Duodenal mucosa (tissue), 2 donors: ENCODE measurements at regions not wholly inside any gene's neighbourhood (a gene's known extent, or its start where the extent isn't known, plus 50 kb on each side); places are given as distances from the start of the nearest gene placed in this dataset.

Experiments
- H3K27ac ChIP-seq: one replicate; pipeline ENCODE4 v1.7.0; 2013; ENCODE audit warnings: low read depth, low read length
- H3K27me3 ChIP-seq, 2 donors: one replicate each; pipeline ENCODE4 v1.7.0; 2013; ENCODE audit warnings: low read length in 2 of 2, control low read depth in 1 of 2; ENCODE audit not compliant: insufficient read depth in 2 of 2, control insufficient read depth in 1 of 2
- H3K36me3 ChIP-seq, 2 donors: one replicate each; pipeline ENCODE4 v1.7.0; 2013; ENCODE audit warnings: low read length in 2 of 2, control low read depth in 1 of 2; ENCODE audit not compliant: insufficient read depth in 2 of 2, control insufficient read depth in 1 of 2
- H3K4me1 ChIP-seq, 2 donors: one replicate each; pipeline ENCODE4 v1.7.0; 2013; ENCODE audit warnings: low read length in 2 of 2, control low read depth in 1 of 2; ENCODE audit not compliant: insufficient read depth in 2 of 2, control insufficient read depth in 1 of 2
- H3K4me3 ChIP-seq, 2 donors: one replicate each; pipeline ENCODE4 v1.7.0; 2013; ENCODE audit warnings: low read length in 2 of 2, low read depth in 1 of 2
- H3K9ac ChIP-seq, 2 donors: one replicate each; pipeline ENCODE4 v1.7.0; 2013; ENCODE audit warnings: low read length in 2 of 2, low read depth in 1 of 2
- H3K9me3 ChIP-seq, 2 donors: one replicate each; pipeline ENCODE4 v1.7.0; 2013; ENCODE audit warnings: low read length in 2 of 2, control low read depth in 1 of 2; ENCODE audit not compliant: control insufficient read depth in 1 of 2

GRCh38 chr5:2124434-2125170 is 241.9 kb upstream of the IRX4 start:
- Histone ChIP-seq H3K4me1 (no peaks in the 10 kb centered on the region), H3K4me3 (no peak overlapping the region), H3K36me3 (no peaks in the 10 kb centered on the region), H3K9ac (no peak overlapping the region), H3K27me3 (peaks cover 0 to 2% of the 10 kb centered on the region in 2 donors), H3K9me3 (no peaks in the 10 kb centered on the region), H3K27ac (no peak overlapping the region)

- H3K4me3 ChIP-seq = no peak overlapping the region
- H3K4me1 ChIP-seq = no peaks in the 10 kb centered on the region
- no peaks in the 10 kb centered on the region for H3K27me3 ChIP-seq
- no peak overlapping the region for H3K27ac ChIP-seq
- no peaks in the 10 kb centered on the region for H3K36me3 ChIP-seq
- no peak overlapping the region for H3K9ac ChIP-seq
- no peaks in the 10 kb centered on the region for H3K9me3 ChIP-seq
Observed at GRCh38 chr5:2123874-2124273, 241.1 kb upstream of the IRX4 start.

GRCh38 chr5:2120361-2120760 is 237.6 kb upstream of the IRX4 start:
- Histone ChIP-seq H3K9ac (no peak overlapping the region), H3K27me3 (no peaks in the 10 kb centered on the region), H3K9me3 (no peaks in the 10 kb centered on the region), H3K4me1 (no peaks in the 10 kb centered on the region), H3K36me3 (no peaks in the 10 kb centered on the region), H3K27ac (no peak overlapping the region), H3K4me3 (no peak overlapping the region)

- no peaks in the 10 kb centered on the region for H3K4me1 ChIP-seq
- no peaks in the 10 kb centered on the region for H3K27me3 ChIP-seq
- H3K9ac ChIP-seq = no peak overlapping the region
- no peaks in the 10 kb centered on the region for H3K9me3 ChIP-seq
- no peaks in the 10 kb centered on the region for H3K36me3 ChIP-seq
- H3K4me3 ChIP-seq = no peak overlapping the region
- no peak overlapping the region for H3K27ac ChIP-seq
Observed at GRCh38 chr5:2119573-2119972, 236.8 kb upstream of the IRX4 start.

GRCh38 chr5:2113348-2114131 is 230.8 kb upstream of the IRX4 start:
- Histone ChIP-seq H3K9me3 (no peaks in the 10 kb centered on the region), H3K4me1 (no peaks in the 10 kb centered on the region), H3K27ac (no peak overlapping the region), H3K4me3 (no peak overlapping the region), H3K9ac (no peak overlapping the region), H3K36me3 (no peaks in the 10 kb centered on the region), H3K27me3 (peaks cover 0 to 5% of the 10 kb centered on the region in 2 donors)

- Histone ChIP-seq H3K4me3 (no peak overlapping the region), H3K4me1 (no peaks in the 10 kb centered on the region), H3K36me3 (no peaks in the 10 kb centered on the region), H3K9ac (no peak overlapping the region), H3K9me3 (no peaks in the 10 kb centered on the region), H3K27me3 (peaks cover 0 to 5% of the 10 kb centered on the region in 2 donors), H3K27ac (no peak overlapping the region)
Observed at GRCh38 chr5:2112173-2113025, 229.7 kb upstream of the IRX4 start.

GRCh38 chr5:2111569-2112105 is 228.9 kb upstream of the IRX4 start:
- Histone ChIP-seq H3K27me3 (peaks cover 0 to 5% of the 10 kb centered on the region in 2 donors), H3K9ac (no peak overlapping the region), H3K9me3 (no peaks in the 10 kb centered on the region), H3K36me3 (no peaks in the 10 kb centered on the region), H3K4me1 (no peaks in the 10 kb centered on the region), H3K4me3 (peak overlapping the region; percentile 40 to 41), H3K27ac (no peak overlapping the region)

GRCh38 chr5:2110934-2111462 is 228.3 kb upstream of the IRX4 start:
- Histone ChIP-seq H3K36me3 (no peaks in the 10 kb centered on the region), H3K4me3 (peak overlapping the region in 1 of 2 donors; percentile 40), H3K9me3 (no peaks in the 10 kb centered on the region), H3K27ac (no peak overlapping the region), H3K9ac (no peak overlapping the region), H3K4me1 (no peaks in the 10 kb centered on the region), H3K27me3 (peaks cover 0 to 5% of the 10 kb centered on the region in 2 donors)

- H3K4me1 ChIP-seq = no peaks in the 10 kb centered on the region
- H3K27me3 ChIP-seq = peaks cover 0 to 5% of the 10 kb centered on the region in 2 donors
- no peak overlapping the region for H3K9ac ChIP-seq
- H3K27ac ChIP-seq = no peak overlapping the region
- no peaks in the 10 kb centered on the region for H3K9me3 ChIP-seq
- H3K4me3 ChIP-seq = no peak overlapping the region
- no peaks in the 10 kb centered on the region for H3K36me3 ChIP-seq
Observed at GRCh38 chr5:2110137-2110933, 227.6 kb upstream of the IRX4 start.
